Non-pigmented ciliary epithelial cell (primary cell): ENCODE measurements at regions not wholly inside any gene's neighbourhood (a gene's known extent, or its start where the extent isn't known, plus 50 kb on each side); places are given as distances from the start of the nearest gene placed in this dataset.
A peak's percentile ranks its signal among the peaks of the same experiment; 100 is the strongest.

ENCODE experiments used
- DNase-seq: peaks from one replicate; pipeline ENCODE4 v3.0.0-alpha.2; 2010; ENCODE audit warnings: low read depth

DNA sequence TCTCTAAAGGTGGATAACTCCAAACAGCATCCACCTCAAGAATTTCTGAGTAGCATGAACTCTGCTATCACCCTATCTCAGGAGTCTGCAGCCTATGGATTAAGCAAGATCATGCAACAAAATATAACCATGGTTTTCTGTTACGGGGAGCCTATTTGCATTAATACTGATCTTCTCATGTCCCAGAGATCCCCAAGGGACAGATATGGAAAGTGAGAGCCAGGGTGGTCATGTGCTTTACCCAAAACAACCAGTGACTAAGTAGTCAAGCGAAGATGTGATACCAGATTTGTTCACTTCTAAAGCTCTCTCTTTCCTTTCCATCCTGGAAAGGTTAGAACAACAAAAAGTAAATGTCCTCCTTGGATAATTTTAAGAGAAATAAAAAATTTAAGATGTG is 125.1 kb downstream of the PRRX1 start:
- no peak for DNase-seq

DNA sequence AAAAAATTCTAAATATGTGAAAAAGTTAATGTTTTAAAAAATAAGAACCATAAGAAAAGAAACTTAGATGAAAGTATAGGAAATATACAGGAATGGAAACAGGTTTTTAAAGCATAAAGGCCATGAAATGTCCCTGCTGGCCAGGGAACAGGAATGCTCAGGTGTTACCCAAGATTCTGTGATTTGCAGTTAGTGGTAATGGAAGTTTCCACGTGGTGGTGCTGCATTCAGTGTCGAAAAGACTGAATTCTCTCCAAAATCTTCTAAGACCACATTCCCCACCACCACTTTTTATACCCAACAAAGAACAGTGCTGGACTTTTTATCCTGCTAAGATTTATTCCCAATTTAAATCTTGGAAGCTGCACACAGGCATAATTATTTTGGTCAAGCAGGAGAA is 126.2 kb downstream of the PRRX1 start:
- DNase-seq = no peak

DNA sequence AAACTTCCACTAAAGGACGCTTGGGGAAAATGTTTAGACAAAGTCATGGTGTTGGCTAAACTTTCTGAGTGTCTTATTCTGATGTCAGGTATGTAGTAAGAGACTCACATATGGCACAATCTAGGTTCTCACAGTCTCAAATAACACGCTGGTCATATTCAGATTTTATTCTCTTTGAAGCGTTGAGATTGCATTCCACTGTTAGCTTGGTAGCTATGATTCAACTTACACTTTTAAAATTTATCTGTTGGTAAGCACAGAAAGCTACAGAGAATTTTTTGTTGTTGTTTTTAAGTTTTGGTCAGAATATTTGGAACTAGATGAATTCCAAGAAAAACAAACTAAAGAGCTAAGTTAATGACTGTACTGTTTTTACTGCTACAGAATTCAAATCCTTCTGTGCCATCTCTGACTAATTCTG is 126.7 kb downstream of the PRRX1 start:
- peak; percentile 8 for DNase-seq

DNA sequence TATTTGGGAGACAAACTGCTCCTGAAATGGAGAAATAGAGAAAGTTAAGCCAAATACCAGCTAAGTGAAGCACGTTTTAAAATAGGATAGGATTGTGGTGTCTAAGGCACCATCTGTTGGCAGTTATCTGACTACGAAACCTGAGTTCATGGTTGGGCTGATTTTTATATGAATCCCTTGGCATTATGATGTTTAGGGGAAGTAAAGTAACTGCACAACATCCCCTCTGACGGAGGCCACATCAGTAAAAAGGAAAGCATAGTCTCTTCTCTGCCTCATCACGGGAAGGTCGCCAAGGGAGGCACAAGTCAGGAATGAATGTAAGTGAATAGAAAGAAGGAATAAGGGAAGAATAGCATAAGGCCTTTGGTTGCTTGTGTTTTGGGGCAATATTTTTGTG is 128.0 kb downstream of the PRRX1 start:
- no peak for DNase-seq

DNA sequence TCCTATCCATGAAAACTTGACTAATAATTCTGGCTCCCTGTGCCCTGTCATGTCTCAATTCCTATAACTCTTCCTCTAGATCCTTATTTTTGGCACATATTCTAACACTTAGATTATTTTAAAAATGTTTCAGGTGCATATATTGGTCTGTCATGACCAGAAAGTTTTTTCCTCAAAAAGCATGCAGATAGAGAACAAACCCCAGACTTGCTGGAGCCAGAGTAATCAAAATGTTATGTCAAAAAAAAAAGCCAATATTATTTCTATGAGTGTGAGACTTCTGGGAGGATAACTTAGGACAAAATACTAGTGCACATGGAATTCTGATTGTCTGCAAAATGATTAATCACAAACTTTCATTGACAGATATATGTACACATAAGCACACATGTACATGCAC is 135.1 kb upstream of the MROH9 start:
- DNase-seq = no peak

DNA sequence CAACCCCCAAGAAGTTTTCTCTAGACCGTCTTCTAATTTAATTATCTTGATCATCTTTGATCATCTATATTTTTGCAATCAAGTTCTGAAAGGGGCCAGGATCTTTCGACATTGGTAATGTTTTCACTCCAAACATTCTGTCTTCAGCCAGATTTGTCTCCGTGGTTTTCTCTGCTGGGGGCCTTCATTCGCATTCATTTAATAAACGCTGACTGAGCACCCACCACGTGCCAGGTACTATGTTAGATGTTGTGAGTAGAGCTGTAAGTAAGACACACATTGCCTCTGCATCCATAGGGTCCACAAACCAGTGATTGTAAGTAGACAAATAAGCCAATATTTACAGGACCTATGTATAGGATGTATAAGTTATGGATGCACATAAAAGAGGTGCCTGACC is 134.5 kb upstream of the MROH9 start:
- no peak for DNase-seq

DNA sequence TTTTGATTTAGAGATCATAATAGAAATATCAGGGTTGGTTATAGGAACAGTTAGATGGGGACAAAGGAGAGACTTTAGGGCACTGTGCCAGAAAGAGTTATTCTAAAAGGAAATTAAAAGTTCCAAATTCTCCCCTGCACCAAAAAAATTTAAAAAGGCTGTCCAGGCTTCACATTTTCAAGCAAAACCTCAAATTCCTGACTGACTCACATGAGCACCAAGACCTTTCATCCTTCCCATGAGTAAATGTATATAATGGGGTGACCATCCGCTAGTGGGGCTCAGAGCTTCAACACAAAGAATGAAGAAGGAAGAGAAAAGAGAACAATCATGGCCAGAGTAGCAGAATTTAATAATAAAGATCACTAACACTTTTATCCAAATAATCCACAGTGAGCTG is 131.6 kb upstream of the MROH9 start:
- peak; percentile 5 for DNase-seq

DNA sequence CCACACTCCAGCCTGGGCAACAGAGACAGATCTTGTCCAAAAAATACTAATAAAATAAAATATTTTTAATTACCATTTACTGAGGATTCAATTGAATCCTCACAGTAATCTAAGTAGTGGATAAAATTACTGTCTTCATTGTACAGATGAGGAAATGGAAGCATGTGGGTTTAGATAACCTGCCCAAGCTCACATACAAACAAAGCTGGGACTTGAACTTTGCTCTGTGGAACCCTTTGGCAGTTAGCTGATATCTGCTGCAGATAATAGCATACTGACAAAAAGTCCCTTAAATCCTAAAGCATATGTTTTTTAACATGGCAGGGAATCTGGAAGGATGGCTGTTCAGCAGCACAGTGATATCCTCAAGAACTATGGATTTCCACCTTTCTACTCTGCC is 130.9 kb upstream of the MROH9 start:
- DNase-seq = no peak

DNA sequence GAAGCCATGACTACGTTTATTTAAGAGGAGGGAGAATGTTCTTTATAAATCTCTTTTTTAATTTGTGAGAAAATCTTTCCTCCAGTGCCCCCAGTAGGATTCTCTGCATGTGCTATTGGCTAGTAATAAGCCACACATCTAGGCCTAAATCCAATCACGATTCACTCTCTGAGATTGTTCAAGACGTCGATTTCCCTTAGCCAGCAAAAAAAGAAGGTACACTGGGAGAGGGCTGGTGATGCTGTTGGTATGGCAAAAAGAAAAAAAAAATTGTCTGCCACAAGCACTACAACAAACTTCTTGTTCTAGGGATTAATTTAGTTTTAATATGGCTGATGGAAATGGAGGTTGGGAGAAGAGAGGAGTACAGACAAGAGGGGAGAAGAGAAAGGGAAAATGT is 130.5 kb upstream of the MROH9 start:
- DNase-seq = no peak

DNA sequence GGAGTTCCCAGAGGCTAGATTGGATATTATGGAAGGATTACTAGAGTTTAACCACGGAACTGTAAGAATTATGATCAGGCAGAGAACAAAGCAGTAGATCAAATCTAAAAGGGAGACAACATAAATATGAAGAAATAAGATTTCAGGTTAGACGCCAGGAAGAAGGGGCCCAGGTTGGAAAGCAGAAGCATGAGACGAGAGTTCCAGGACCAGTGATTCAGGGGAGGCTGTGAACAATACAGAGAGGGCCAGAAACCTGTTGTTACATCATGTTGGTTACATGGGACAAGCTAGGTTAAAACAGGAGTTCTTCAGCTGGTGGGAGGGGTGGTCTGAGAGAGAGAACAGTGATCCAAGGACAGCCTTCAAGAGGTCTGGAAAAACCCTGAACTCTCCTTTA is 128.4 kb upstream of the MROH9 start:
- no peak for DNase-seq

DNA sequence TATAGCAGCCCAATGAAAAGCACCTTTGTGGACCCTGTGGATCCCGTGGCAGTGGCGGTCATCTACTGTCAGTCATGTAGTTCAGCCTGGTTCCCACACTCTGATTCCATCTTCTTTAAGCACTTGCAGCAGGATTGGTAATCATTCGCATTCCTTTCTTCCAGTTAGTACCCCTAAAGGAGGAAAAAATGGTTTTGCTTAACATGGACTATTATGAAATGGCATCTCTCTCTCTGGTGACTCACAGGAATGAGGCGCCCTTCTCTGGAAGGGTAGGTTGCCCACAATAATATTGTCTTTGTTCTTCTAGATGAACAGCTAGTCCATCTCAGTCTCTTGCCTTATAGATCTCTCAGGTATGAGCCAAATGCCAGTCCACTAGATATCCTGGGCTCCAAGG is 127.9 kb upstream of the MROH9 start:
- DNase-seq = peak; percentile 49

DNA sequence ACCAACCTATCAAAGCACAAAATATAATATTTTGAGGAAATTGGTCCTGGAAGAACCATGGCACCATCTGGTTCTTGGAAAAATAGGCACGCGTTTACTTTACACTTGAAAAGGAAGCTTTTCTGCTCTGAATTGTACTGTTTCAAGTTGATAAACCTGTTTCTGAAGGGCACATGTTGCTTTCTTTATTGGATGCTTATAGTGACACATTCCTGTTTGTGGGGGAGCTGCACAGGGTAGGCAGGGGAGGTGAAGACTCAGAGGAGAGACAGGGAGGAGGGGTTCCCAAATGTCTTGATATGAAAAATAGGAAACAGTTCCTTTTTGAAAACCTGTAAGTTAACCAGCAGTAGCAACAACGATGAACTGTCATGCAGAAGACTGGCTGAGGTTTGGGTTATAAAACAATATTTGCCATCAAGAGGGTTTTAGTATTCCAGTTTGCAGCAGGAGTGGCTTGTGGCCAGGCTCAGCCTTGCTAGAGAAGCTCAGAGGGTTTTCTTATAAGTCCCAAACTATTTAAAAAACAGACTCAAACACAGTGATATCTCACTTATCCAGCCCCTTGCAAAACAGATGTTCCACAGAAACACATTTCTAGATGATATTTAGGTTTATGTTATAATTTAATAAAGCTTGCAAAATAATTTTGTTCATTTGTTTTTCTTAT is 127.0 kb upstream of the MROH9 start:
- DNase-seq = no peak

DNA sequence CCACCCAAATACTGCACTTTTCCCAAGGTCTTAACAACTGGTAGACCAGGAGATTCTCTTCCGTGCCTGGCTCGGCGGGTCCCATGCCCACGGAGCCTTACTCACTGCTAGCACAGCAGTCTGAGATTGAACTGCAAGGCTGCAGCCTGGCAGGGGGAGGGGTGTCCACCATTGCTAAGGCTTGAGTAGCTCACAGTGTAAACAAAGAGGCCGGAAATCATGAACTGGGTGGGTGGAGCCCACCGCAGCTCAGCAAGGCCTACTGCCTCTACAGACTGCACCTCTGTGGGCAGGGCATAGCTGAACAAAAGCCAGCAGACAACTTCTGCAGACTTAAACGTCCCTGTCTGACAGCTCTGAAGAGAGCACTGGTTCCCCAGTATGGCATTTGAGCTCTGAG is 124.3 kb upstream of the MROH9 start:
- DNase-seq = peak; percentile 5

DNA sequence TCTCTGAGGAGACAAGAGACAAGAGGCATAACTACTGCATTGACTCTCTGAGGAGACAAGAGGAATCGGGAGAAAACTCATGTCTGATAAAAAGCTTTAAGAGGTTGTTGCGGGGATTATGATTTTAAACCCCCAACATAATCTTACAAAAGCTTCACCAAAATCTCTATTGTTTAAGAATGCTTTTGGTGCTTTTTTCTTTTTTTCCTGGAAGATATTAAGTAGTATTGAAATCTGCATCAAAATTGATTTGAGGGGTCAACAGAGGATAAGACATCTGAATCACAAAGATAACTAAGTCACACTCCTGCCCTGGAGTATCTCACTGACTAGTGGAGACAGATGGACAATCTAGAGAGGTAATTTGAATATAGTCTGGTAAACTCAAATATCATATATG is 115.6 kb upstream of the MROH9 start:
- no peak for DNase-seq

DNA sequence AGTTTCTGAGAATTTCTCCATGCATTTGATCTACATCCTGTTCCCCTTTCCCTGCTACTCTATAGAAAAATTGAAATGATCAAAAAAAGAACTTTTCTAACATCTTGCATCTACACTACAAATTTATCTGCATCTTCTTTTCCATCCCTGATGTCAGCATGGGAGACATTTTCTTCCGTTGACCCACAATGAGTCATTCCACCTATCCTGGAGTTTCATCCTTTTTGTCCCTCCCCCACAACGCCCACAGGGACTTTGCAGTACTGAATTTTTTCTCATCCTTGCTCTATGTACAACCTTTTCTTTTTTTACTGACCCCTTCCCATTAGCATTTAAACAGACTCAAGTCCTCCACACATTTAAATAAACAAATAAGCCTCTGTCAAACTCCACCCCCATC is 112.2 kb upstream of the MROH9 start:
- peak; percentile 3 for DNase-seq

DNA sequence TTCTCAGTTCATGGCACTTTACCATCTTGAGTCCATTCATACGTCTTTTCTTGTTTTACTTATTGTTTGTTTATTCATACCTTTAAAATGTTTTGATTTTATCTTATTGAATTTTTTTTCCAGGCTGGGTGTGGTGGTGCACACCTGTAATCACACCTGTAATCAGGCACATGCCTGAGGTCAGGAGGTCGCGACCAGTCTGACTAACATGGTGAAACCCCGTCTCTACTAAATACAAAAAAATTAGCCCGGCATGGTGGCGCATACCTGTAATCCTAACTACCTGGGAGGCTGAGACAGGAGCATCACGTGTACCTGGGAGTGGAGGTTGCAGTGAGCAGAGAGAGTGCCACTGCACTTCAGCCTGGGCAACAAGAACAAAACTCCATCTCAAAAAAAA is 104.1 kb upstream of the MROH9 start:
- no peak for DNase-seq

DNA sequence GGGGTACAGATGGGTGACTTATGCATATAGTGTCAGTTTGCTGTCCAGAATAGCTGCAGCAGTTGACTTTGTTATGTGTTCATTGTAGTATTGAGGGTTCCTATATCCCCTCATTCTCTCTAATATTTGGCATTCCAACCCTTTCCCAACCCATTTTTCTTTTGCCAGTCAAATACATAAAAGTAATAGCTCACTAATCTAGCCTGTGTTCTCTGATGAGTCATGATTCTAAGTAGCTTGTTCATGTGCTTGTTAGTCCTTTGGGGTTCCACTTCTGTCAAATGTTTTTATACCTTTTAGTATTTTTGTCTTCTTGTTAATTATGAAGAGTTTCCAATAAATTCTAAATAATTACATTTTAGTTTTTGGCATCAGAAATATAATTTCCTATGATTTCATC is 99.2 kb upstream of the MROH9 start:
- DNase-seq = peak; percentile 3

DNA sequence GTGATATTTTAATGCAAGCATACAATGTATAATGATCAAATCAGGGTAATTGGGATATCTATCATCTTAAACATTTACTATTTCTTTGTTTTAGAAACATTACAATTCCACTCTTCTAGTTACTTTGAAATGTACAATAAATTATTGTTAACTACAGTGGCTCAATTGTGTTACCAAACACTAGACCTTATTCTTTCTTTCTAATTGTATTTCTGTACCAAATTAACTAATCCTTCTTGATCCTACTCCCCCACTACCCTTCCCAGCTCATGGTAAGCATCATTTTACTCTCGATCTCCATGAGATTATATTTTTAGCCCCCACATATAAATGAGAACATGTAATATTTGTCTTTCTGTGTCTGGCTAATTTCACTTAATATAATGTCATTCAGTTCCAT is 95.0 kb upstream of the MROH9 start:
- no peak for DNase-seq

DNA sequence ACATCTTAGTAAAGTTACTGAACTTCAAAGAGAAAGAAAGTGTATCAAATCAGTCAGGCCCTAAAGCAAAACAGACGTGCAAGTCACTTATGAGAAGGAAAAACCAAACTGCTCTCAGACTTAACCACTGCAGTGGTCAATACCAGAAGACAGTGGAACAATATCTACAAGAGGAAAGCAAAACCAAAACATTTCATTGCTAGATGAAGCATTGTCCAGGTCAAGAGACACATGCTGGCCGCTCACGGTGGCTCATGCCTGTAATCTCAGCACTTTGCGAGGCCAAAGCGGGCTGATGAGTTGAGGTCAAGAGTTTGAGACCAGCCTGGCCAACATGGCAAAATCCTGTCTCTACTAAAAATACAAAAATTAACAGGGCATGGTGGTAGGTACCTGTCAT is 82.0 kb upstream of the MROH9 start:
- DNase-seq = no peak

DNA sequence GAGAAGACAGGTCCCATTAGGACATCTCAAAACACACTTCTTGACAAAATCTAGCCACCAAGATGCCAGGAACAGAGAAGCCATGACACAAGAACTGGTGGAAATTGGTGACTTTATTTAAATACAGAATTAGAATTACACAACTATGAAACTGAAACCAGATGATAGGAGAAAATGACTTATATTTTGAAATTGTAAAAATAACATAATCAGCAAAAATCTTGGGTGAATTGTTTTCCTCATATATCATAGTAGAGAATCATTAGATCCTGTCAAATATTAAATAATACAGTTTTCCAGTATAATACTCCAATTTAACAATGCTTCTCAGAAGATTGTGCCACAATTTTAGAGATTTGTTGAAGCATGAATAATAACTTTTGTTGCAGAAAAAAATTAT is 81.5 kb upstream of the MROH9 start:
- DNase-seq = no peak

DNA sequence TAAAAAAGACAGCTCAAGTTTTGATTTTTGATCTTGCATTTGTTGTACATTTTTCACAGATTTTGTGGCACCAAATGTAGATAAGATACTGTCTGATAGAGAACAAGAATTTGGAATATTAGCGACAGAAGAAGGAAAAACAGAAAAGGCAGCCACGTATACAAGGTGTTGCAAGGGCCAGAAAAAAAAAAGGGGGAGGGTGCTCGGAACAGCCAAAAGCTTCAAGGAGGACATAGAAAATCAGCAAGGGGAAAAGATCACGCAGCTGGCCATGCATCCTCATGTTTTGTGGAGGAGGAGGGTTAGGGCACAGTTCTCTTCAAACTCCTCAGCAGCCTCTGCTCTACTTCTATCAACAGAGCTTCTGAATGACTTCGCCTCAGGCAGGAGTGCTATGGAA is 80.7 kb upstream of the MROH9 start:
- no peak for DNase-seq

DNA sequence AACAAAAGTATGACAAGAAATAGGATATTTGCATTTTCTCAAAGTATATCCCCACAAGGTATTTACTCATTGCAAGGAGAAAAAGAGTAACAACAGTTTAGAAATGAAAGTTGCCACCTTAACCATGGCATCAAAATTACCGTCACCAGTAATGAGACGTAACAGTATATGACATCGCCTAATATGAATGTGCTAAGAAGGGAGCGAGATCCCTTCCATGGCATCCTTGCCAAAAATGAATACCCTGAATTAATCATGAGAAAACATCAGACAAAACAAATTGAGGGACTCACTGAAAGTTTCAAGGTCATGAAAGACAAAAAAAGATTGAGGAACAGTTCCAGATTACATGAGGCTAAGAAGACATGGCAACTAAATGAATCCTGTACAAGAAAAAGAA is 78.9 kb upstream of the MROH9 start:
- no peak for DNase-seq

DNA sequence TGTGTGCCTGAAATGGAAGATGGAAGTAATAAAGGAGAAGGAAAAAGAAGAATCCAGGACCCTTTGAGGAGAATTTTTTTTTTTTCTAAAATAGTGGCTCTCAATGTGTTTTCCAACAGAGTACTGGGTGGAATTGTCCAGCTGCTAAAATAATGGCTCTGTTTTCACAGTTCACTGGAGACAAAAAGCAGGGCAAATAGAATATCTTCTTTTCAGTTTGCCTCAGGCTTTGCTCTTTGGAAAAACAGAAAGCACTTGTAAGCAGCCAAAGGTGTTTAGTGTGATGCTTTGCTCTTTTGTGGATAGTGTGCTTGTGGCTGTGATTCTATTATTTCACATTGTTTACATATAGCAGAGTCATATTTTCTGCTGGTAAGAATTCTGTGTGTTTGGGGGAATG is 77.4 kb upstream of the MROH9 start:
- no peak for DNase-seq

DNA sequence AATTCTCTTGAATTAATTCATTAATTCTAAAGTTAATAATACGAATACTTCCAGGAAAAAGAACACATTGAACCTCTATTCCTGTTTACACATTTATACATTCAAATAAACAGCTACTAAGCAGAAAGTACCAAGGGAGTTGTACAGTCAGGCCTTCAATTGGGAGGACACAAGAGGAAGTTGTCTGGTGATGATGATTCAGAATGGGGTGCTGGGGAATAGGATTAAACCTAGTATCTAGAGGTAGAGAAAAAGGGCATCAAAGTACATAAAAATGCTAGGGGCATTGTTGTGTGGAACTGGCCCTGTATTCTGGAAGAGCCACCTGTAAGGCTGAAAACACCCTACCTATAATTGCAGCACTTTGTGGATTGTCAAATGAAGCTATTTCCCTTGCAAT is 71.7 kb upstream of the MROH9 start:
- DNase-seq = no peak

DNA sequence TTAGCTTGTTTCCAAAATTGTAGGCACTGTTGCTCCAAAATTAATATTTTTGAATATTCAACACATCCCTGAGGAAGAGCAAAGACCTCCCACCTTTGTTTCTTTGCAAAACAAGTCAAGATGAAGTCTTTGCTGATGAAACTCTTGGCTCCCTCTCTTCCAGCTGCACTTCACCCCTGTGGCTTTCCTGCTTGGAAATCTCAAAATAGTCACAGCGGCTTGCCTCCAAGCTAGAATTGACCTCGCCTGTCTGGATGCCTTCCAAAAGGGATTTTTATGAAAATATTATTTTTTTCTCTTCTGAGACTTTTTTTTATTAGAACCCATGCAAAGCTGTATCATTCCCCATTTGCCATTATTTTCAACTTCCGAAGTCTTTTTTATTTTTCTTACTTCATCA is 71.1 kb upstream of the MROH9 start:
- no peak for DNase-seq
